GM18502 (cell line): ENCODE measurements at regions not wholly inside any gene's neighbourhood (a gene's known extent, or its start where the extent isn't known, plus 50 kb on each side); places are given as distances from the start of the nearest gene placed in this dataset.
"Not testable (repeated sequence)": the region's sequence is repeated elsewhere in the genome, so short reads cannot be mapped to it uniquely, and the experiment has no call there.

ENCODE experiments used
- ATAC-seq: cut with Tn5 transposase; IDR thresholded peaks from one replicate; pipeline ENCODE4 v1.9.1; 2021; ENCODE audit warnings: mild to moderate bottlenecking; ENCODE audit not compliant: unreplicated experiment, poor library complexity

DNA sequence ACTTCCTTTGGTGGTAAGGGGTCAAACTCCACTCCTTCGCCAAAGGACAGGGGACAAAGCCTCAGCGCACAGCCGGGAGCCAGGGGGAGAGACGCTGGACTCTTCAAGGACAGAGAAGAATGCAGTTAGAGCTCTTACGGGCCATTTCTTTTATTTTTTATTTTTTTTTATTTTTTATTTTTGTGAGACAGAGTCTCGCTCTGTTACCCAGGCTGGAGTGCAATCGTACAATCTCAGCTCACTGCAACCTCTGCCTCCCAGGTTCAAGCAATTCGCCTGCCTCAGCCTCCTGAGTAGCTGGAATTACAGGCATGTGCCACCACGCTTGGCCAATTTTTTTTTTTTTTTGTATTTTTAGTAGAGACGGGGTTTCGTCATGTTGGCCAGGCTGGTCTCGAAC, 93.2 kb upstream of the RPH3AL start, which contains the start of gene RFLNB:
Gene RFLNB (minus strand): TSS at position 101 of the 400 bp plus-strand sequence.
- ATAC-seq, result not testable (repeated sequence)

- no peak for ATAC-seq
Measured at GRCh38 chr17:444879-445454, 92.4 kb upstream of the RPH3AL start.

DNA sequence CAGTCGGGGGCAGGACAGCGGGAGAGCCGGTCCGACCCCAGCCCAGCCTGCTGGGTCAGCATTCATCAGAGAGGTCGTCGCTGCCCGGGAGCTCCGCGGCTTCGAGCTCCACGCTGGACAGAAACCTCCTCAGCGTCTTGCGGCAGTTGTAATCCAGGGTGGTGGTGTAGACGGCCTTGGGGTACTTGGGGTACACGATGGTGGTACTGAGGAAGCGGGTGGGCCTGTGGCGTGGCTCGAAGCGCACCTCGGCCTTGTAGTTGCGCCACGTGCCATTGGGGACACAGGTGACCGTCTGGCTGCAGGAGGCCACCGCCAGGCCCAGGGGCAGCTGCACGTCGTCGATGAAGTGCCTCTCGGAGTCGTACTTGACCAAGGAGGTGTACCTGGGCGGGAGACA, 90.5 kb upstream of the RPH3AL start:
- ATAC-seq, result no peak

- no peak for ATAC-seq
Measured at GRCh38 chr17:441155-441950, 88.7 kb upstream of the RPH3AL start.

- ATAC-seq, result no peak
Measured at GRCh38 chr17:438191-438590, 85.6 kb upstream of the RPH3AL start.

- no peak for ATAC-seq
Measured at GRCh38 chr17:437545-437944, 84.9 kb upstream of the RPH3AL start.

- ATAC-seq, result no peak
Measured at GRCh38 chr17:436571-436970, 84.0 kb upstream of the RPH3AL start.

DNA sequence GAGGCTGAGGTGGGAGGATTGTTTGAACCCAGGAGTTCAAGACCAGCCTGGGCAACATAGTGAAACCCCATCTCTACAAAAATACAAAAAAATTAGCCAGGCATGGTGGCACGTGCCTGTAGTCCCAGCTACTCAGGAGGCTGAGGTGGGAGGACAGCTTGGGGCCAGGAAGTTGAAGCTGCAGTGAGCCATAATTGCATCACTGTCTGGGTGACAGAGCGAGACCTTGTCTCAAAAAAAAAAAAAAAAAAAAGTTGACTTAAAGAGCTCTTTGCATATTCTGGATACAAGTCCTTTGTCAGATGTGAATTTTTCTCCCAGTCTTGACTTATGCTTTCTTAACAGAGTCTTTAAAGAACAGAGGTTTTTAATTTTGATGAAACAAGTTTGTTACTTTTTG, 79.9 kb upstream of the RPH3AL start:
- not testable (repeated sequence) for ATAC-seq

- ATAC-seq, result no peak
Measured at GRCh38 chr17:431494-431893, 78.9 kb upstream of the RPH3AL start.

DNA sequence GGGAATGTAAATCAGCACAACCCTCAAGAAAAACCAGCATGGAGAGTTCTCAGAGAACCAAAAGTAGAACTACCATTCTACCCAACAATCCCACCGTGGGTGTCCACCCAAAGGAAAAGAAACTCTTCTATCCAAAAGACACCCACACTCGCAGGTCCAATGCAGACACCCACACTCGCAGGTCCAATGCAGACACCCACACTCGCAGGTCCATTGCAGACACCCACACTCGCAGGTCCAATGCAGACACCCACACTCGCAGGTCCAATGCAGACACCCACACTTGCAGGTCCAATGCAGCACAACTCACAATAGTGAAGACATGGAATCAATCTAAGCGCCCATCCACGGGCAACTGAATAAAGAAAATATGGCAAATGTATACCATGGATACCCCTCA, 77.0 kb upstream of the RPH3AL start:
- ATAC-seq, result no peak

GRCh38 chr17:428414-428813, 75.8 kb upstream of the RPH3AL start:
- no peak for ATAC-seq

- no peak for ATAC-seq
Measured at GRCh38 chr17:427891-428290, 75.3 kb upstream of the RPH3AL start.

DNA sequence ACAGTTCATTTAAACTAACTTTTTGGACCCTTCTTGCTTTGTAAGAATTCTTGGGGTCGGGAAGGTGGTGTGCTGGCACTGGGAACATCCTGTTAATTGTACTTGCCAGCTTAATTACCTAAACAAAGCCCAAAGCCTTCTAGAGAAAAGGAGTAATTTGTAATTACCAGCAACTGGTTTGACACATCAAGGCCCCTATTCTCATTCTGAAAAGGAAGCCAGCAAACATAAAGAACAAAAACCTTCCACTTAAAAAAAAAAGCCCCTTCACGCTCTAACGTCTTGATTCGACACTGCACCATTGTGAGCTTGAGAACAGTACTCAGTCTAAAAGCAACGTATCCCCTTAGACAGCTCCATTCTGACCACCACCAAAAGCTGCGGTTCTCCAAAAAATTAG, 74.7 kb upstream of the RPH3AL start:
- ATAC-seq, result no peak

DNA sequence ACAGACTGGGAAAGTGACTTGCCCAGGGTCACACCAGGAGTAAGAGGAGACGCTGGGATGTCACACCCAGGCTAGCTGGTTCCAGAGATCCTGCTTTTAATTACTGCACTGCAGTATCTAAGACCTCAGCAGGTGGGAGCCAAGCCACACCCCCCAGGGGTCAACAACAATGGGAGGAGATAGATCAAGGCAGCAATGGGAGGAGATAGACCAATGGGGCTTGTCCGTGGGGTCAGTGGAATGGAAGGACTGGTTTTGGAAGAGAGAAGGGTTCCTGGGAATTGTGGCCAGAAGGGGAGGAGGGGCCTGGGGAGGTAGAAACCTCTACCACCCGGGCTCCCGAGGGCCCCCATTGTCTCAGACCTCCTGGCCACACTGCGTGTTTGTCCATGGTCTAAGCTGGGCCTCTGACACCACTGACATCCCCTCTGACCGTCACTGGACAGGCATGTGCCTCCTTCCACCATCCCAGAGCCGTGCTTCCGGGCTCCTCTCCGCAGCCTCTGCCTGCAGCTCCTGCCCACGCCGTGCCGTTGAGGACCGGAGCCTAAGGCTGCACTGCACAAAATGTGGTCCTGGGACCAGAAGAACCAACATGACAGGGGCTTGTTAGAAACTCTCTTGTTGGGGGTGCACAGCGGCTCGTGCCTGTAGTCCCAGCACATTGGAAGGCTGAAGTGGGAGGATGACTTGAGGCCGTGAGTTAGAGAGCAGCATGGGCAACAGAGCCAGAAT, 69.8 kb upstream of the RPH3AL start:
- ATAC-seq, result no peak

- ATAC-seq, result no peak
Measured at GRCh38 chr17:420479-421175, 68.0 kb upstream of the RPH3AL start.

- no peak for ATAC-seq
Measured at GRCh38 chr17:419073-419735, 66.6 kb upstream of the RPH3AL start.

DNA sequence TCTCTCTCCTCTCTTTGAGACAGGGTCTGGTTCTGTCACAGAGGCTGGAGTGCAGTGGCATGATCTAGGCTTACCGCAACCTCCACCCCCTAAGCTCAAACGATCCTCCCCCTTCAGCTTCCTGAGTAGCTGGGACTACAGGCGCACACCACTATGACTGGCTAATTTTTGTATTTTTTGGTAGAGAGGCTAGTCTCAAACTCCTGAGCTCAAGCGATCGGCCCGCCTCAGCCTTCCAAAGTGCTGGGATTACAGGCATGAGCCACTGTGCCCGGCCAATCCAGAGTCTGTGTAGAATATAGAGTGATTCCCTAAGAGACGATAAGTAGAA, 65.8 kb upstream of the RPH3AL start:
- no peak for ATAC-seq

- no peak for ATAC-seq
Measured at GRCh38 chr17:417691-418420, 65.2 kb upstream of the RPH3AL start.

DNA sequence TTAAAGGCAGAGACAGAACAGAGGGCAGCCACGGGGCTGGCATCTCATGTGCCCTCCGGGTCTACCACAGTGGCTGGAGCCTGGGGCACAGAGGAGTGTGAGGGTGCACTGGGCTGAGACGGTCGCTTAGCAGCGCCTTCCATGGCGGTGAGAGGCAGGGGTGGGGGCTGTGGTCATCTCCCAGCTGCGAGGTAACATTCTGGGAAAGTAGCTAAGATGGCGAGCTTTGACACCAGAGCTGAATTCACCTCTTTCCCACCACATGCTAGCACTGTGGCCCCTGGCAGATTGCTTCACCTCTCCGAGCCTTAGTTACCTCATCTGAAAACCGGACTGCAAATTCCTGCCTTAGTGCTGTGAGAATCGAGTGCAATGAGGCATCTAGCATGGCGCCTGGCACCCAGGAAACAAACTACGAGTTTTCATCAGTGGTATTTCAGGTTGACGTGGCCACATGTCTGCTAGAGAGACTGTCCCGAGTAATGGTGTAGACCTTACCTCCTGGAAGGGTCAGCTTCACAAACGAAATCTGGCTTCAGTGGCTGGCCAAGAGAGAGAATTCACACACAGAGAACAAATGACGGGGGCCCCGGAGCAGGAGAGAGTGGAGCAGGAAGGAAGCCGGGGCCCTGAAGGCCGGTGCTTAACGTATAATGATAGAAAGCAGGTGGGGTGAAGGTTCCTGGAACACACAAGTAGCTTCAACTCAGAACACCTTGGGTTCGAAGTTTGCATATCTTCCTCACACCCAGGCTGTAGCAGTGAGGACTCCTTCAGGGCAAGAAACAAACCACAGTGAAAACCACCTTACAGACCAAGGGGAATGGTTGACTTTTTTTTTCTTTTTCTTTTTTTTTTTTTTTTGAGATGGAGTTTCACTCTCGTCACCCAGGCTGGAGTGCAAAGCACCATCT, 63.9 kb upstream of the RPH3AL start:
- ATAC-seq, result peak; percentile 77
